ENCODE measurements at regions not wholly inside any gene's neighbourhood (a gene's known extent, or its start where the extent isn't known, plus 50 kb on each side); places are given as distances from the start of the nearest gene placed in this dataset.

DNA sequence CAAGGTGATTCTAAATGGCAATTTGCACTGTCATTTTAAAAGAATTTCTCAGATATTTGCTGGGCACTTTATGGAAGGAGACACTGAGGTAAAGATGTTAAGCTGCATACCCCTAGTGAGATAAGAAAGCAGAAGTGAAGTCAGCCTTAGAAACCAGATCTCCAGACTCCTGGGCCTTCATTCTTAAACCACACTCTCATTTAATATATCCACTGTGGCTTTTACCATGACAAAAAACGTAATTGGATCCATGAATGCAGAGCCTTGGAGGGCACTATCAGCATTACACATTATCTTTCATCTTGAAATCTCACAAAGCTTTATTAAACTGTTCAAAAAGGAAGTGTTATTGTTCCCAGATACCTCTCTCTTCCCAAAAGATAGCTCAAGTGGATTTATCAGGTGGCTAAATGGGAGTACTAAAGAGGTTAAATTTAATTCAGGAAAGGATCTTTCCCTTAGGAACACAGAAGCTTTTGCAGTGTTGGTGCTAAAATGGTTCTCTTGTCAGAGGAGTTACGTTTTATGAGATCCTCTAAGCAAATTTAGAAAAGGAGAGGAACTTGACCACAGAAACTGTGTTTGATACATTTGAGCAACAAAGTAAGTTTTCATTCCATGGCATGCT is 1060.4 kb downstream of the EFNB2 start:
- Histone ChIP-seq H3K79me2 (ENCODE audit: insufficient read depth, low read depth, low read length) (no peaks in the 10 kb centered on the region), H3K9me3 (ENCODE audit: low read length) (no peaks in the 10 kb centered on the region), H3K4me2 (ENCODE audit: low read length) (no peak overlapping the region), H2AFZ (ENCODE audit: low read length) (no peak overlapping the region), H3K36me3 (ENCODE audit: insufficient read depth, low read length) (no peaks in the 10 kb centered on the region), H3K9me2 (ENCODE audit: insufficient read depth, low read length) (no peaks in the 10 kb centered on the region), H3K27ac (ENCODE audit: low read depth, low read length, poor library complexity, severe bottlenecking) (no peak overlapping the region), H3K4me3 (ENCODE audit: low read depth, low read length, poor library complexity, severe bottlenecking) (no peak overlapping the region), H4K20me1 (ENCODE audit: insufficient read depth, low read length) (no peaks in the 10 kb centered on the region), H3K4me1 (ENCODE audit: insufficient read depth, low read length, poor library complexity, severe bottlenecking) (no peaks in the 10 kb centered on the region)
- no TSS peak for BruUV-seq (replicated peaks)
- ChIA-PET CTCF (ENCODE audit: unreplicated experiment) (no interaction called here), POLR2A (no interaction called here)
- intact Hi-C loops (cut with micrococcal nuclease; ENCODE audit: unreplicated experiment) = no loop called here
- TF ChIP-seq, protein P1, sequence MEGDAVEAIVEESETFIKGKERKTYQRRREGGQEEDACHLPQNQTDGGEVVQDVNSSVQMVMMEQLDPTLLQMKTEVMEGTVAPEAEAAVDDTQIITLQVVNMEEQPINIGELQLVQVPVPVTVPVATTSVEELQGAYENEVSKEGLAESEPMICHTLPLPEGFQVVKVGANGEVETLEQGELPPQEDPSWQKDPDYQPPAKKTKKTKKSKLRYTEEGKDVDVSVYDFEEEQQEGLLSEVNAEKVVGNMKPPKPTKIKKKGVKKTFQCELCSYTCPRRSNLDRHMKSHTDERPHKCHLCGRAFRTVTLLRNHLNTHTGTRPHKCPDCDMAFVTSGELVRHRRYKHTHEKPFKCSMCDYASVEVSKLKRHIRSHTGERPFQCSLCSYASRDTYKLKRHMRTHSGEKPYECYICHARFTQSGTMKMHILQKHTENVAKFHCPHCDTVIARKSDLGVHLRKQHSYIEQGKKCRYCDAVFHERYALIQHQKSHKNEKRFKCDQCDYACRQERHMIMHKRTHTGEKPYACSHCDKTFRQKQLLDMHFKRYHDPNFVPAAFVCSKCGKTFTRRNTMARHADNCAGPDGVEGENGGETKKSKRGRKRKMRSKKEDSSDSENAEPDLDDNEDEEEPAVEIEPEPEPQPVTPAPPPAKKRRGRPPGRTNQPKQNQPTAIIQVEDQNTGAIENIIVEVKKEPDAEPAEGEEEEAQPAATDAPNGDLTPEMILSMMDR (conservative IDR thresholded peaks at IDR 0.05; ENCODE audit: low read length) = no peak
- TF ChIP-seq EZH2phosphoT487 (IDR thresholded peaks at IDR 0.05; ENCODE audit: borderline replicate concordance, low read depth, low read length) = no peak
- no peak for DNase-seq (ENCODE audit: low spot score)

DNA sequence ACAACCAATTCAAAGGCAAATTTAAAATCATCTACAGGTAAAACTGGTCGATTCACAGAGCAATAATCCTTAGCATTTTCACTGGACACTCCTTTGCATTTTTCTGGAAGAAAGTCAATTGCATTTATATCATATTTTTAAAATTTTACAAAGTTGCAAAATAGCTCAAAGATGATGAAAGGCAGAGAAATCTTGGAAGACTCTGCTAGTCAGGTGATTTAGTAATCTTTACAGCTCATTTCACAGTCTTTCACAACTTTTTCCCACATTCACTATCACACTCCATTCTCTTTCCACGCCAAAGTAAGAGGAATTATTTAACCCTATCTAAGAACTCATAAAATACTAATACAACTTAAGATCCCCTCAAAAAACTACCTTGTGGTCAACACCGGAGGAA is 1063.8 kb downstream of the EFNB2 start:
- Histone ChIP-seq H2AFZ (ENCODE audit: low read length) (no peak overlapping the region), H3K4me1 (ENCODE audit: insufficient read depth, low read length, poor library complexity, severe bottlenecking) (no peaks in the 10 kb centered on the region), H3K27ac (ENCODE audit: low read depth, low read length, poor library complexity, severe bottlenecking) (no peak overlapping the region), H3K9me3 (ENCODE audit: low read length) (no peaks in the 10 kb centered on the region), H3K36me3 (ENCODE audit: insufficient read depth, low read length) (no peaks in the 10 kb centered on the region), H3K79me2 (ENCODE audit: insufficient read depth, low read depth, low read length) (no peaks in the 10 kb centered on the region), H4K20me1 (ENCODE audit: insufficient read depth, low read length) (no peaks in the 10 kb centered on the region), H3K4me3 (ENCODE audit: low read depth, low read length, poor library complexity, severe bottlenecking) (no peak overlapping the region), H3K4me2 (ENCODE audit: low read length) (no peak overlapping the region), H3K9me2 (ENCODE audit: insufficient read depth, low read length) (no peaks in the 10 kb centered on the region)
- CTCF ChIA-PET (ENCODE audit: unreplicated experiment) = no interaction called here
- TF ChIP-seq, protein P1 (conservative IDR thresholded peaks at IDR 0.05; ENCODE audit: low read length) = no peak
- TF ChIP-seq EZH2phosphoT487 (IDR thresholded peaks at IDR 0.05; ENCODE audit: borderline replicate concordance, low read depth, low read length) = no peak
- POLR2A ChIA-PET = no interaction called here
- BruUV-seq (replicated peaks) = no TSS peak
- DNase-seq (ENCODE audit: low spot score) = no peak
- intact Hi-C loops (cut with micrococcal nuclease; ENCODE audit: unreplicated experiment) = no loop called here

DNA sequence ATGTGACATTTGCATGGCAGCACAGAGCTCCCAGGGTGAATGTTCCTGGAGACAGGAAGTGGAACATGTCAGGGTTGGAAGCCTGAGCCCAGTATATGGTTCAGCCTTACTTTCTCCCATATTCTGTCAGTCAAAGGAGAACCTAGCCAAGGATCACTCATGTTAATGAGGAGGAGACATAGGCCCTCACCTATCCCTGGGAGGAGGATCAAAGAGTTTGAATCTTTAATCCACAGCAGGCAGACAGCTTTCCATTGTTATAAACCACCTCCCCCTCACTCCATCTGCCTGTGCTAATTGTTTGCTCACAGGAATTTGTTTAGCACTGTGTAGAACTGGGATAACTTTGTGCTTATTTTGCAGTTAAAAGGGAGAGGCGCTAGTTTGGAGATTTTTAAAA is 1069.1 kb downstream of the EFNB2 start:
- Histone ChIP-seq H3K4me2 (ENCODE audit: low read length) (no peak overlapping the region), H3K9me3 (ENCODE audit: low read length) (no peaks in the 10 kb centered on the region), H3K4me1 (ENCODE audit: insufficient read depth, low read length, poor library complexity, severe bottlenecking) (no peaks in the 10 kb centered on the region), H3K79me2 (ENCODE audit: insufficient read depth, low read depth, low read length) (no peaks in the 10 kb centered on the region), H3K4me3 (ENCODE audit: low read depth, low read length, poor library complexity, severe bottlenecking) (no peak overlapping the region), H4K20me1 (ENCODE audit: insufficient read depth, low read length) (no peaks in the 10 kb centered on the region), H3K27ac (ENCODE audit: low read depth, low read length, poor library complexity, severe bottlenecking) (no peak overlapping the region), H3K36me3 (ENCODE audit: insufficient read depth, low read length) (no peaks in the 10 kb centered on the region), H3K9me2 (ENCODE audit: insufficient read depth, low read length) (no peaks in the 10 kb centered on the region), H2AFZ (ENCODE audit: low read length) (no peak overlapping the region)
- TF ChIP-seq, protein P1 (conservative IDR thresholded peaks at IDR 0.05; ENCODE audit: low read length) = no peak
- TF ChIP-seq EZH2phosphoT487 (IDR thresholded peaks at IDR 0.05; ENCODE audit: borderline replicate concordance, low read depth, low read length) = no peak
- ChIA-PET CTCF (ENCODE audit: unreplicated experiment) (no interaction called here), POLR2A (no interaction called here)
- intact Hi-C loops (cut with micrococcal nuclease; ENCODE audit: unreplicated experiment) = no loop called here
- no TSS peak for BruUV-seq (replicated peaks)
- DNase-seq (ENCODE audit: low spot score) = no peak

Measured in OCI-LY7 (cell line).